ENCODE measurements at regions not wholly inside any gene's neighbourhood (a gene's known extent, or its start where the extent isn't known, plus 50 kb on each side); places are given as distances from the start of the nearest gene placed in this dataset.

GRCh38 chr6:16006681-16007080 lies 122.2 kb upstream of the MYLIP start:
- ATAC-seq (no peak), DNase-seq (ENCODE audit: low read depth, low spot score) (no peak)
- Histone ChIP-seq H3K27me3 (ENCODE audit: insufficient read depth, low read length) (peaks cover 24% of the 10 kb centered on the region), H3K79me2 (ENCODE audit: insufficient read depth, low read length) (no peaks in the 10 kb centered on the region), H3K4me3 (replicated peaks in 1 of 2; ENCODE audit: low read depth in 1 of 2, low read length in 2 of 2) (no peak overlapping the region), H3K4me1 (ENCODE audit: control insufficient read depth in 1 of 2, insufficient read depth in 2 of 2, low read length in 2 of 2) (no peaks in the 10 kb centered on the region), H3K36me3 (ENCODE audit: control insufficient read depth in 1 of 2, insufficient read depth in 2 of 2, low read length in 2 of 2) (no peaks in the 10 kb centered on the region), H2AFZ (ENCODE audit: low read depth, low read length, poor library complexity, severe bottlenecking) (no peak overlapping the region), H3K9me3 (ENCODE audit: control insufficient read depth in 1 of 2, insufficient read depth in 1 of 2, low read depth in 1 of 2, low read length in 2 of 2) (no peaks in the 10 kb centered on the region), H3K27ac (ENCODE audit: low read depth, low read length) (no peak overlapping the region), H4K20me1 (ENCODE audit: insufficient read depth) (no peaks in the 10 kb centered on the region), H3K9ac (ENCODE audit: low read length) (no peak overlapping the region), H3K4me2 (ENCODE audit: low read length) (no peak overlapping the region), H3K9me2 (ENCODE audit: insufficient read depth) (no peaks in the 10 kb centered on the region)
- RAD21 ChIA-PET (ENCODE audit: low non-redundant PET in 1 of 2, low total read pairs in 2 of 2, uncharacterized antibody in 2 of 2, unreplicated experiment in 2 of 2) = no interaction called here
- no TSS peak for BruUV-seq (replicated peaks)
- CTCF ChIA-PET = no interaction called here
- POLR2A ChIA-PET = no interaction called here
- no peak for TF ChIP-seq POLR2A (IDR thresholded peaks at IDR 0.05; ENCODE audit: borderline replicate concordance, extremely low read depth, insufficient read depth, insufficient read length)
- no peak for TF ChIP-seq JUND (IDR thresholded peaks at IDR 0.05)
- TF ChIP-seq EZH2 (IDR thresholded peaks at IDR 0.05) = no peak
- TF ChIP-seq EGR1 (IDR thresholded peaks at IDR 0.05; ENCODE audit: low read depth) = no peak
- no peak for TF ChIP-seq CBX3 (IDR thresholded peaks at IDR 0.05; ENCODE audit: low read depth)
- TF ChIP-seq TCF7L2 (IDR thresholded peaks at IDR 0.05; ENCODE audit: borderline replicate concordance, extremely low read depth, insufficient read depth, insufficient read length) = no peak
- TF ChIP-seq, protein P1, sequence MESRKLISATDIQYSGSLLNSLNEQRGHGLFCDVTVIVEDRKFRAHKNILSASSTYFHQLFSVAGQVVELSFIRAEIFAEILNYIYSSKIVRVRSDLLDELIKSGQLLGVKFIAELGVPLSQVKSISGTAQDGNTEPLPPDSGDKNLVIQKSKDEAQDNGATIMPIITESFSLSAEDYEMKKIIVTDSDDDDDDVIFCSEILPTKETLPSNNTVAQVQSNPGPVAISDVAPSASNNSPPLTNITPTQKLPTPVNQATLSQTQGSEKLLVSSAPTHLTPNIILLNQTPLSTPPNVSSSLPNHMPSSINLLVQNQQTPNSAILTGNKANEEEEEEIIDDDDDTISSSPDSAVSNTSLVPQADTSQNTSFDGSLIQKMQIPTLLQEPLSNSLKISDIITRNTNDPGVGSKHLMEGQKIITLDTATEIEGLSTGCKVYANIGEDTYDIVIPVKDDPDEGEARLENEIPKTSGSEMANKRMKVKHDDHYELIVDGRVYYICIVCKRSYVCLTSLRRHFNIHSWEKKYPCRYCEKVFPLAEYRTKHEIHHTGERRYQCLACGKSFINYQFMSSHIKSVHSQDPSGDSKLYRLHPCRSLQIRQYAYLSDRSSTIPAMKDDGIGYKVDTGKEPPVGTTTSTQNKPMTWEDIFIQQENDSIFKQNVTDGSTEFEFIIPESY (IDR thresholded peaks at IDR 0.05; ENCODE audit: extremely low read depth, insufficient replicate concordance, low read length) = no peak
- TF ChIP-seq FOSL1 (IDR thresholded peaks at IDR 0.05; ENCODE audit: low read depth) = no peak
- TF ChIP-seq, protein P2, sequence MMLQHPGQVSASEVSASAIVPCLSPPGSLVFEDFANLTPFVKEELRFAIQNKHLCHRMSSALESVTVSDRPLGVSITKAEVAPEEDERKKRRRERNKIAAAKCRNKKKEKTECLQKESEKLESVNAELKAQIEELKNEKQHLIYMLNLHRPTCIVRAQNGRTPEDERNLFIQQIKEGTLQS (IDR thresholded peaks at IDR 0.05) = no peak
- intact Hi-C loops (cut with micrococcal nuclease) = no loop called here
